Activated T-cell treated with anti-CD3 and anti-CD28 coated beads, Interleukin-2, amount 50 U/mL, for 72 hours (primary cell): ENCODE measurements at regions not wholly inside any gene's neighbourhood (a gene's known extent, or its start where the extent isn't known, plus 50 kb on each side); places are given as distances from the start of the nearest gene placed in this dataset.

Source experiments
- ATAC-seq, 2 donors: fragments of 150-1000 bp; cut with Tn5 transposase; replicated peaks in 1 of 2; 2 replicates each; pipeline ENCODE4 v1.10.0; 2021; ENCODE audit warnings: moderate library complexity in 2 of 2, mild to moderate bottlenecking in 1 of 2
- DNase-seq, 2 donors: peaks; one replicate each; pipeline ENCODE4 v3.0.0; 2021 to 2022; ENCODE audit warnings: mixed read lengths in 1 of 2
- H3K27ac Mint-ChIP-seq: one replicate; pipeline ENCODE4 v1.8.0; 2022; ENCODE audit warnings: mild to moderate bottlenecking, moderate library complexity, mixed read lengths
- H3K27me3 Mint-ChIP-seq: one replicate; pipeline ENCODE4 v1.8.0; 2022; ENCODE audit warnings: low read depth, mixed read lengths
- H3K36me3 Mint-ChIP-seq, 2 donors: one replicate each; pipeline ENCODE4 v1.8.0; 2022; ENCODE audit warnings: mixed read lengths in 2 of 2, mild to moderate bottlenecking in 1 of 2; ENCODE audit not compliant: insufficient read depth in 2 of 2
- H3K4me1 Mint-ChIP-seq: one replicate; pipeline ENCODE4 v1.8.0; 2022; ENCODE audit warnings: low read depth, mixed read lengths
- H3K4me3 Mint-ChIP-seq, 2 donors: one replicate each; pipeline ENCODE4 v1.8.0; 2022; ENCODE audit warnings: mild to moderate bottlenecking in 2 of 2, mixed read lengths in 2 of 2, moderate library complexity in 2 of 2
- H3K9me3 Mint-ChIP-seq, 2 donors: one replicate each; pipeline ENCODE4 v1.8.0; 2022; ENCODE audit warnings: mixed read lengths in 2 of 2

DNA sequence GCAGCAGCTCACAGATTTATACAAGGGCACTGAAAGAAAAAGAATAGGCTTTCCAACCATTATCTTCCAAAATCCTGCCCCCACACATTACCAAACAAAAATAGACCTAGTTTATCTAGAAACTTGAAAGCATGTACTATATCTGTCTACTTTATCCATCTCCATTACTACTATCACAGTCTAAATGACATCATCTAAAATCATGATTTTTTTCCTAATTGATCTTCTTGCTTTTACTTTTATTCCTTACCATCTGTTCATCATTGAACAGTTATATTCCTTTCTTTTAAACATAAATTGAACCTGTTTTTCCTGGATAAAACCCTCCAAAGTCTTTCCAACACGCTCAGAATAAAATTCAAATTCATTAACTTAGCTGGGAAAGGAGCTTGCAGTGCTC is 414.7 kb downstream of the KCTD12 start:
- Mint-ChIP-seq H3K4me3 (no peak overlapping the region), H3K36me3 (no peaks in the 10 kb centered on the region), H3K4me1 (no peaks in the 10 kb centered on the region), H3K9me3 (no peaks in the 10 kb centered on the region), H3K27me3 (peaks cover 9% of the 10 kb centered on the region), H3K27ac (no peak overlapping the region)
- DNase-seq (no peak), ATAC-seq (no peak)

DNA sequence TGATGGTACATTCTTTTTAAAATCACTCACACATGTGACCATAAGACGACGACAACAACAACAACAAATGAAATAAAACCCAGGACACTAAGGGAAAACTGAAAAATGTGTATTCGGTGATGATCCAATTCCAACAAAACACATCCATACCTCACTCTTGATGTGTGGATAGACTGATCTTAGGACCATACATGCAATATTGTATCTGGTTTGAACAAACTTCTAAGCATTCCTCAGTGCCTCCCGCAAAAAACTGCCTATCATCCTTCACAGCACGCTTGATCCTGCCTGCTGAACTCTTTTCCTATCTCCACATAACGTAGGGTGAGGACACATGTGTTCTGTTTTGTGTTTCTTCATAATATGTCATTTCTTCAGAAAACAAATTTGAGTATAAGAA is 415.2 kb downstream of the KCTD12 start:
- no peak for ATAC-seq
- no peak for DNase-seq
- H3K4me3 Mint-ChIP-seq: no peak overlapping the region
- no peaks in the 10 kb centered on the region for H3K9me3 Mint-ChIP-seq
- H3K27ac Mint-ChIP-seq: no peak overlapping the region
- H3K36me3 Mint-ChIP-seq: no peaks in the 10 kb centered on the region
- H3K4me1 Mint-ChIP-seq: no peaks in the 10 kb centered on the region
- peaks cover 9% of the 10 kb centered on the region for H3K27me3 Mint-ChIP-seq

DNA sequence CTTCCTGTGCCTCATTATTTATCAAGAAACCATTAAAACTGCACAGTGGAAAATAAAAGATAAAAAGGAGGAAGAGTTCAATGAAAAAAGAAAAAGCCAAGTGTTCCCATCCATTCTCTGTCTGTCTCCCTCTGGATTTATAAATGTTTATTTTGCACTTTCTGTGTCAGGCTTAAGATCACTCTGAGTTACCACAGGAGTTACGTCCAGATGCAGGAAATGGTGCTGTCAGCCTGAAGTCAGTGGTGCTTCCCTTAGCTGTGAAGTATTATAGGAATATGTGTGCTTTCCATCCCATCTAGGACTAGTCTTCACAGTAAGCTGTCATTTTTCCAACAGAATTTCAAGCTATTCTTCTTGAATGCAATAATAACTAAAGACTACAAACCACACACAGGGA is 420.2 kb downstream of the KCTD12 start:
- no peak overlapping the region for H3K27ac Mint-ChIP-seq
- DNase-seq (no peak), ATAC-seq (no peak)
- H3K9me3 Mint-ChIP-seq: no peaks in the 10 kb centered on the region
- H3K36me3 Mint-ChIP-seq: no peaks in the 10 kb centered on the region
- H3K4me3 Mint-ChIP-seq: no peak overlapping the region
- no peaks in the 10 kb centered on the region for H3K27me3 Mint-ChIP-seq
- no peaks in the 10 kb centered on the region for H3K4me1 Mint-ChIP-seq

DNA sequence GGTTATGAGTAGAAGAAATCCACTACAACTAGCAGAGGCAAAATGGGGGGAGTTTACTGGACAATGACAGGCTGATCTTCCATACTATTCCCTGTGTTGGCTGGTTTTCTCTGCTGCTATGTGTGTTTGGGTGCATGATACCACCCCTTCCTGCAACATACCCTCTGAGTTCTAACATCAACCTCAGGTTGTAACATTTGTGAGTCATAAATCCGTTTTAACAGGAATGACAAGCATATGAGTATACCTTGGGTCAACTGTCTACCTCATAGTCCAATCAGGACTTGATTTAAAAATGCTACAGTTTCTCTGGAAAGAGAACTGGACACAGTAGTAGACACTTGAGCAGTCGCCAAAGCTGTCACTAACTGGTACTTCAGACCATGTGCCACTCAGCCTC is 422.9 kb downstream of the KCTD12 start:
- Mint-ChIP-seq H3K36me3 (no peaks in the 10 kb centered on the region), H3K27ac (no peak overlapping the region), H3K4me3 (no peak overlapping the region), H3K27me3 (no peaks in the 10 kb centered on the region), H3K9me3 (no peaks in the 10 kb centered on the region), H3K4me1 (no peaks in the 10 kb centered on the region)
- ATAC-seq (no peak), DNase-seq (no peak)

DNA sequence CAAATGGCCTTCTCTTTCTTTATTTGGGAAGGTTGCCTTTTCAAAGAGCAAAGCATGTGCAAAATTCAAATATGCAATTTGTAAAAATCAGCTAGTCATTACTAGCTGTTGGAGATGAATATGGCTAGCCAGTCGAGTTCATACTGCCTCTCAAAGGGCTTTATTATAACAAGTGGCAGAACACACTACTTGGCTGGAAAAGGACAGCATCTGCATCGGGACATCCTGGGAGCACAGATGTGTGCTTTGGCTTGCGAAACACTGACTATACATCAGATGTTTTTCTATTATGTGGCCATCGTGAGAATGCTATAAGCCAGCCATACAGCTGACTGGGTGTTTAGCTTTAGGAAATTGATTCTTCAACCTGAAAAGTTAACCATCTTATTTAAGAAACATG is 424.2 kb downstream of the KCTD12 start:
- Mint-ChIP-seq H3K36me3 (no peaks in the 10 kb centered on the region), H3K4me1 (no peaks in the 10 kb centered on the region), H3K4me3 (no peak overlapping the region), H3K9me3 (no peaks in the 10 kb centered on the region), H3K27me3 (no peaks in the 10 kb centered on the region), H3K27ac (no peak overlapping the region)
- ATAC-seq: no peak
- no peak for DNase-seq

DNA sequence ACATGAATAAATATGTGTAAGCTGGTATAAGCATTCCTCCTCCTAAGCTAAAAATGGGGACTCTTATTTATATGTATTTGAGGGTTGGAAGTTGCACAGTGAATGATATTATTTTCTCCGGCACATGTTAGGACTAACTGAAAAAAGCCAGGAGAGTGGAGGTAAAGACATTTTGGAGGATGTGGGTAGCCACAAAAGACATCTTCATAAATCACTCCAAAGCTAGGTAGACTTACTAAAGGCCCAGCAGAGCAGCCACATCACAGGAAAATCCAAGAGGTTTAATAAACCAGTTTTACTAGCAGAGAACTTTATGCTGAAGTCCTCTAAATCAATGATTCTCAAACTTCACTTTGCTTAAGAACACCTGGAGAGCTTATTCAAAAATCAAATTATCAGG is 424.7 kb downstream of the KCTD12 start:
- ATAC-seq (no peak), DNase-seq (no peak)
- Mint-ChIP-seq H3K27ac (no peak overlapping the region), H3K4me1 (no peaks in the 10 kb centered on the region), H3K27me3 (no peaks in the 10 kb centered on the region), H3K36me3 (no peaks in the 10 kb centered on the region), H3K9me3 (no peaks in the 10 kb centered on the region), H3K4me3 (no peak overlapping the region)

DNA sequence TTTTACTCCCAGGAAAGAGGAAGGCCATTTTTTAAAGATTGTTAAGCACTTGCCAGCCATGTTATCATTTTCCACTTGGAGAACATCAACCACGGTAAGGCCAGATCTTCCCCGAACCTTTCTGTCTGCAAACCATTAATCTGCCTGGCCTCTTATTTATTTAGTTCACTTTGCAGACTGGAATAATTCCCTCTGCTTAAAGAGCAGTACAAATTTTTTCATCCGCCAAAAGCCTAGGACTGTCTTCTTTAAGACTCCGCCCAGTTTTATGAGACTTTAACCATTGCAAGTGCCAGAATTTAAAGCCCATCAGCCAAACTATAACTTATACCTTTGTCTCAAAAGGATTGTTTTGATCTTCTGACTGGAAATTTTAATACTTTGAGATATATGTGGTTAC is 426.3 kb downstream of the KCTD12 start:
- no peaks in the 10 kb centered on the region for H3K4me1 Mint-ChIP-seq
- H3K27ac Mint-ChIP-seq: no peak overlapping the region
- ATAC-seq: no peak
- no peaks in the 10 kb centered on the region for H3K27me3 Mint-ChIP-seq
- no peak overlapping the region for H3K4me3 Mint-ChIP-seq
- no peaks in the 10 kb centered on the region for H3K9me3 Mint-ChIP-seq
- no peaks in the 10 kb centered on the region for H3K36me3 Mint-ChIP-seq
- DNase-seq: no peak

DNA sequence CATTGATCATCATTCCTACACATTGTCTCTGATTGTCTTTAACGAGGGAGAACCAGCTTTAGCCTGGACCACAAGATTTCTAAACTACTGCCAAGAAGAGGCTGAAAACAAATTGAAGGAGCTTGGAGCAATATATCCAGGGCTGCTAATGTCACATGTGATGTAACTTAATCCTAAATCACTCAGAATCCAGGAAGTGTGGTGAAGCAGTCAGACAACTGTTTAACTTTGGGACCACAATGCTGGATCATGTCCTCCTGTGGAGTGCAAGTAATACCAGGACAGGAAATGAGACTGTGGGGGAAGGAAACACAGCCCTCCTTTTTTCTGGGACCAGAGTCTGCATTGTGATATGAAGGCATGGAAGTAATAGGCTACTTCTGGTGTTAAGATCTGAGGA is 430.2 kb downstream of the KCTD12 start:
- H3K36me3 Mint-ChIP-seq: peaks cover 2% of the 10 kb centered on the region in 2 donors
- ATAC-seq (no peak), DNase-seq (no peak)
- no peaks in the 10 kb centered on the region for H3K27me3 Mint-ChIP-seq
- no peaks in the 10 kb centered on the region for H3K4me1 Mint-ChIP-seq
- H3K9me3 Mint-ChIP-seq: peaks cover 3 to 4% of the 10 kb centered on the region in 2 donors
- H3K4me3 Mint-ChIP-seq: no peak overlapping the region
- no peak overlapping the region for H3K27ac Mint-ChIP-seq

DNA sequence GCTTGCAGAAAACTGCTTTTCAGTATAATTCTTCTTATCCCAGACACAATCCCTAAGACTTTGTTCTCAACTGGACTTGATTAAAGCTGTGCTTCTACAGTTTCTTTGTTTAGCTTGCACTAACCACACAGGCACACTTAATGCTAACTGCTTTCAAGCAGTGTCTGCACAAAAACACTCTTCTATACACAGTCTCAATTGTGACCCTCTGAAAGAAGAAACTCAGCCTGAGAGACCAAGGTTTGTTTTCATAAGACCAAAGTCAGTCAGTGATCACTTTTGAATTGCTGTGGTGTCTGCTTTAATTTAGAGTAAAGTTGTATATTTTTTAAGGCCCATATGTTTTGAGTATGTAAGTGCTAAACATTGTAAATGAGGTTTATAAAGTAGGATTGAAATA is 431.2 kb downstream of the KCTD12 start:
- Mint-ChIP-seq H3K4me1 (no peaks in the 10 kb centered on the region), H3K9me3 (peaks cover 3 to 4% of the 10 kb centered on the region in 2 donors), H3K27ac (no peak overlapping the region), H3K36me3 (peaks cover 2% of the 10 kb centered on the region in 2 donors), H3K4me3 (no peak overlapping the region), H3K27me3 (no peaks in the 10 kb centered on the region)
- ATAC-seq (no peak), DNase-seq (no peak)

DNA sequence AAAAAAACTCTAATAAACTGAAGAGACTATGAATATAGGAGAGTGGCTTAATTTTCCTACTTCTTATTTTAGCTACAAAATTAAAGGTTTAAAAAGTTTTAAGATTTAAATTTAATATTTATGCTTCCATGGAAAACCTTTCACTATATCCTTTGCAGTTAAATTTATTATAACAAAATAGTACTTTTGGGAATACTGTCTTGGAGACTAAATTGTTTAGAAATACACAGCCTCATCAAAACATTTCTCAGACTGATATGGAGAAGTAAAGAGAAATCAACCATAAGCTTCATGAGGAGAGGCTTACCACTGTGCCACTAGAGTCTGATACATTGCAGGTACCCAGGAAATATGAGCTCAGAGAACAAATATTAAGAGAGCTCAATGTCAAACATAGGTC is 436.5 kb downstream of the KCTD12 start:
- no peak overlapping the region for H3K4me3 Mint-ChIP-seq
- H3K4me1 Mint-ChIP-seq: no peaks in the 10 kb centered on the region
- ATAC-seq (no peak), DNase-seq (no peak)
- peaks cover 2% of the 10 kb centered on the region in 2 donors for H3K36me3 Mint-ChIP-seq
- H3K27ac Mint-ChIP-seq: no peak overlapping the region
- no peaks in the 10 kb centered on the region for H3K27me3 Mint-ChIP-seq
- peaks cover 3 to 4% of the 10 kb centered on the region in 2 donors for H3K9me3 Mint-ChIP-seq

DNA sequence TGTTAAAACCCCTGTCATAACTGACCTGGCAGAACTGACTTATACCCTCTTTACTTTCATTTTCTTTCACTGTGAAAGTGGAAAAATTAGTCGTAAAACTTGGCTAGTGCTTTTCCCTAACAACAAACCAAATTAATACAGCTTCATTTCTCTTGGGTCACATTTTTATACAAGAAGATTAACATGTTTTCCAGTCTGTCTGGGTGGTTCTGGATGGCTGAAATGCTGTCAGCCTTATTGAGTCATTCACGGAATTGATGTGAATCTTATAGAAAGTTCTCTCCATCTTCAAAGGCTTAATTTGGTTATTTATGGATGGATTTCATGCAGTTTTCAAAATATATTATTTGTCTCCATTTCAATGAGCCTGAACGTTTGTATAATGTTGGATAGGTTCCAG is 440.0 kb downstream of the KCTD12 start:
- Mint-ChIP-seq H3K4me3 (no peak overlapping the region), H3K4me1 (no peaks in the 10 kb centered on the region), H3K27me3 (no peaks in the 10 kb centered on the region), H3K27ac (no peak overlapping the region), H3K9me3 (peaks cover 0 to under 1% of the 10 kb centered on the region in 2 donors), H3K36me3 (no peaks in the 10 kb centered on the region)
- ATAC-seq (no peak), DNase-seq (no peak)

DNA sequence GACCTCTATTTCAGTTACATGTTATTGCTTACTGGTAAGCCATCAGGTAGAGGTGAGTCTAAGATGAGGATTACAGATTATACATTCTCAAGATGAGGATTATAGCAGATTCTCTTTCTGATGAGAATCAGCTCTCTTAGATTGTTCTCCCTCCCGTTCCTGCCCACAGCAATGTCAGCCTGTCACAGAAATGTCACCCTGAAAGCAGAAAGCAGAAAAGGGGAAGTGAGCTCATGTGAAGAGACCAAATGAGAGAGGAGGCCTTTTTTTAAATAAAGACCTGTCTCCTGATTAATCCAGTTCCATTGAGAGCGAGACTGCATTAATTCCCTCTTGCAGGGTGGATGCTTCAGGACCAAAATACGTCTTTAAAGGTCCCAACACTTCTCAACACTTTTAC is 445.6 kb downstream of the KCTD12 start:
- H3K27ac Mint-ChIP-seq: no peak overlapping the region
- no peaks in the 10 kb centered on the region for H3K36me3 Mint-ChIP-seq
- no peak for DNase-seq
- no peak for ATAC-seq
- H3K4me3 Mint-ChIP-seq: no peak overlapping the region
- H3K27me3 Mint-ChIP-seq: no peaks in the 10 kb centered on the region
- no peaks in the 10 kb centered on the region for H3K9me3 Mint-ChIP-seq
- H3K4me1 Mint-ChIP-seq: no peaks in the 10 kb centered on the region

DNA sequence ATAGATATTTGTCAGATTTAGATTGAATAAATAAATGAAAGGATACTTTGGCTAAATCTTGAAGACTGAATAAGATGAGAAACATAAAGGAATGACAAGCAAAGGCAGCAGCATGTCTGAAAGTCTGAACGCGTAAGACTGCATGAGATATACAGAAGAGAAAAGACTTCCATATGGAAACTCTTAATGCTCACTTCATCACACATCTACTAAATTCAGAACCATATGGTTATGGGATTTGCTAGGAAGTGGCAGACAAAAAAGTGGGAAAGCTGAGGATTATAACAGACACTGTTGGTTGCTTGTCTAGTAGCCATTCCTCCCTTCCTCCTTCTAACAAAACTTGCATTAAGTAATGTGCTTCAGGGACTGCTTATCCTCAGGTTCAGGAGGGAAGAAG is 446.7 kb downstream of the KCTD12 start:
- Mint-ChIP-seq H3K4me1 (no peaks in the 10 kb centered on the region), H3K4me3 (no peak overlapping the region), H3K9me3 (no peaks in the 10 kb centered on the region), H3K27ac (no peak overlapping the region), H3K27me3 (no peaks in the 10 kb centered on the region), H3K36me3 (no peaks in the 10 kb centered on the region)
- DNase-seq (no peak), ATAC-seq (no peak)

DNA sequence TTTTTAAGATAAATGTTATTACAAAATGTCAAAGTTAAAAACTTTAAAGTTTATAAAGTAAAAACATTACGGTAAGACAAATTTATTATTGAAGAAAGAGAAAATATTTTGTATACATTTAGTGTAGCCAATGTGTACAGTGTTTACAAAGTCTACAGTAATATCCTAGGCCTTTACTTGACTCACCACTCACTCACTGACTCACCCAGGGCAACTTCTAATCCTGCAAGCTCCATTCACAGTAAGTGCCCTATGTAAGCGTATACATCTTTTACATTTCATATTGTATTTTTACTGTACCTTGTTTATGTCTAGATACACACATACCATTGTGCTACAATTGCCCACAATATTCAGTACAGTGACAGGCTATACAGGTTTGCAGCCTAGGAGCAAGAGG is 448.2 kb downstream of the KCTD12 start:
- ATAC-seq: no peak
- H3K4me1 Mint-ChIP-seq: no peaks in the 10 kb centered on the region
- H3K27me3 Mint-ChIP-seq: no peaks in the 10 kb centered on the region
- H3K36me3 Mint-ChIP-seq: no peaks in the 10 kb centered on the region
- no peak for DNase-seq
- no peak overlapping the region for H3K27ac Mint-ChIP-seq
- no peak overlapping the region for H3K4me3 Mint-ChIP-seq
- no peaks in the 10 kb centered on the region for H3K9me3 Mint-ChIP-seq

DNA sequence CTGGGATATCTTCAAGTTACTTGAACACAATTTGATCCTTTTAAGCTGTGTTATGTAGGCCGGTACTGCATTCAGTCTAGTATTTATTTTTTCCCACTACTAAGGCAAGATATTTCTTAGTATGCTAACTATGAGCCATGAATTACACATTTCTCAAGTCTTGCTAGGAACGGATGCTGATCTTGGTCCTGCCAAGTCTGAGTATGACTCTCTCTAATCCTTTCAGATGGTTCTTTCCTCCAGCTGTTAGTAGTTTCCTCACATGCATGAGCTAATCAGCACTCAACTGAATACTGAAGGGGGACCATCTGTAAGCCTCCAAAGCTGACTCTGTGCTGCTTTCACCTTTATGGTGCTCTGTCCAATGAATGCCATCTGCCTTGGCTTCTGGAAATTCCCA is 460.3 kb downstream of the KCTD12 start:
- DNase-seq (no peak), ATAC-seq (no peak)
- Mint-ChIP-seq H3K9me3 (no peaks in the 10 kb centered on the region), H3K36me3 (no peaks in the 10 kb centered on the region), H3K4me3 (no peak overlapping the region), H3K4me1 (no peaks in the 10 kb centered on the region), H3K27ac (no peak overlapping the region), H3K27me3 (no peaks in the 10 kb centered on the region)
